Stimulated activated effector memory CD8-positive, alpha-beta T cell treated with anti-CD3 and anti-CD28 coated beads, Interleukin-12 subunit alpha, Interleukin-12 subunit beta, amount 100 ng/mL, for 72 hours (primary cell): ENCODE measurements at regions not wholly inside any gene's neighbourhood (a gene's known extent, or its start where the extent isn't known, plus 50 kb on each side); places are given as distances from the start of the nearest gene placed in this dataset.
"Not testable (repeated sequence)": the region's sequence is repeated elsewhere in the genome, so short reads cannot be mapped to it uniquely, and the experiment has no call there.

Experiments used
- ATAC-seq: fragments of 150-1000 bp; cut with Tn5 transposase; 2 replicates; pipeline ENCODE4 v1.10.0; 2021
- DNase-seq, 2 donors: peaks; one replicate each; pipeline ENCODE4 v3.0.0; 2021 to 2022; ENCODE audit warnings: low spot score in 2 of 2
- H3K27ac Mint-ChIP-seq: one replicate; pipeline ENCODE4 v1.8.0; 2022; ENCODE audit warnings: mild to moderate bottlenecking, mixed read lengths
- H3K36me3 Mint-ChIP-seq: one replicate; pipeline ENCODE4 v1.8.0; 2022; ENCODE audit warnings: mild to moderate bottlenecking, mixed read lengths
- H3K4me1 Mint-ChIP-seq: one replicate; pipeline ENCODE4 v1.8.0; 2022; ENCODE audit warnings: mixed read lengths
- H3K4me3 Mint-ChIP-seq: one replicate; pipeline ENCODE4 v1.8.0; 2022; ENCODE audit warnings: mild to moderate bottlenecking, mixed read lengths
- H3K9me3 Mint-ChIP-seq: one replicate; pipeline ENCODE4 v1.8.0; 2022; ENCODE audit warnings: mixed read lengths

GRCh38 chr6:114707081-114707620 lies 364.3 kb upstream of the HS3ST5 start:
- DNase-seq (no peak), ATAC-seq (no peak)
- H3K4me3 Mint-ChIP-seq, result no peak overlapping the region
- H3K36me3 Mint-ChIP-seq, result no peaks in the 10 kb centered on the region
- H3K27ac Mint-ChIP-seq, result no peak overlapping the region
- H3K9me3 Mint-ChIP-seq, result no peaks in the 10 kb centered on the region
- no peaks in the 10 kb centered on the region for H3K4me1 Mint-ChIP-seq

GRCh38 chr6:114690625-114691024 lies 347.8 kb upstream of the HS3ST5 start:
- Mint-ChIP-seq H3K4me1 (no peaks in the 10 kb centered on the region), H3K9me3 (peaks cover 6% of the 10 kb centered on the region), H3K36me3 (no peaks in the 10 kb centered on the region), H3K4me3 (no peak overlapping the region), H3K27ac (no peak overlapping the region)
- ATAC-seq (no peak), DNase-seq (no peak)

GRCh38 chr6:114659513-114659912 lies 316.7 kb upstream of the HS3ST5 start:
- Mint-ChIP-seq H3K4me1 (no peaks in the 10 kb centered on the region), H3K36me3 (no peaks in the 10 kb centered on the region), H3K27ac (no peak overlapping the region), H3K4me3 (no peak overlapping the region), H3K9me3 (peaks cover 21% of the 10 kb centered on the region)
- DNase-seq (no peak), ATAC-seq (no peak)

GRCh38 chr6:114651611-114652010 lies 308.8 kb upstream of the HS3ST5 start:
- Mint-ChIP-seq H3K9me3 (peaks cover 9% of the 10 kb centered on the region), H3K36me3 (no peaks in the 10 kb centered on the region), H3K27ac (no peak overlapping the region), H3K4me1 (no peaks in the 10 kb centered on the region), H3K4me3 (no peak overlapping the region)
- no peak for ATAC-seq
- no peak for DNase-seq

DNA sequence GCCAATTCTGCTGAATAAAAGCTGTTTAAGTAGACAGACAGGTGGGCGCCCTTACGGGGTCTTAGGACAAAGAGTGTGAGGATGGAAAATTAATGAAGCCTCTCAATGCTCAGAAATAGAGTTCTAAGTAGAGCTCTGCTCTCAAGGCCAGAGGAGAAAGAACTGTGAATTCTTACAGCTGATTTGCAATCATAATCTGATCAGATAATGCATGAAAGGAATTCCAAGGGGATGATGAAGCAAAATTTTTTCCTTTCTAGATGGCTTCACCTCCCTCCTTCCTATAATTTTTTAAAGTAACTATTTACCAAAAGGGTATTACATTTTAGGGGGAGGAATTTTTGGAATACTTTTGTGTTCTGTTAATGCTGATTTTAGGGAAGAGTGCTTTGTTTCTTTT lies 308.1 kb upstream of the HS3ST5 start:
- ATAC-seq (no peak), DNase-seq (no peak)
- Mint-ChIP-seq H3K27ac (no peak overlapping the region), H3K36me3 (no peaks in the 10 kb centered on the region), H3K4me3 (no peak overlapping the region), H3K4me1 (no peaks in the 10 kb centered on the region), H3K9me3 (peaks cover 11% of the 10 kb centered on the region)

- H3K36me3 Mint-ChIP-seq, result no peaks in the 10 kb centered on the region
- H3K4me1 Mint-ChIP-seq, result no peaks in the 10 kb centered on the region
- no peak overlapping the region for H3K27ac Mint-ChIP-seq
- DNase-seq (no peak), ATAC-seq (no peak)
- peaks cover 11% of the 10 kb centered on the region for H3K9me3 Mint-ChIP-seq
- no peak overlapping the region for H3K4me3 Mint-ChIP-seq
Observed at GRCh38 chr6:114649298-114649697, 306.5 kb upstream of the HS3ST5 start.

GRCh38 chr6:114648847-114649246 lies 306.0 kb upstream of the HS3ST5 start:
- H3K4me3 Mint-ChIP-seq, result no peak overlapping the region
- no peak overlapping the region for H3K27ac Mint-ChIP-seq
- DNase-seq, result no peak
- H3K4me1 Mint-ChIP-seq, result no peaks in the 10 kb centered on the region
- H3K36me3 Mint-ChIP-seq, result no peaks in the 10 kb centered on the region
- ATAC-seq, result no peak
- peaks cover 11% of the 10 kb centered on the region for H3K9me3 Mint-ChIP-seq

GRCh38 chr6:114638341-114638740 lies 295.5 kb upstream of the HS3ST5 start:
- H3K4me3 Mint-ChIP-seq, result no peak overlapping the region
- DNase-seq (no peak), ATAC-seq (no peak)
- H3K27ac Mint-ChIP-seq, result no peak overlapping the region
- no peaks in the 10 kb centered on the region for H3K36me3 Mint-ChIP-seq
- H3K4me1 Mint-ChIP-seq, result no peaks in the 10 kb centered on the region
- peaks cover 5% of the 10 kb centered on the region for H3K9me3 Mint-ChIP-seq

DNA sequence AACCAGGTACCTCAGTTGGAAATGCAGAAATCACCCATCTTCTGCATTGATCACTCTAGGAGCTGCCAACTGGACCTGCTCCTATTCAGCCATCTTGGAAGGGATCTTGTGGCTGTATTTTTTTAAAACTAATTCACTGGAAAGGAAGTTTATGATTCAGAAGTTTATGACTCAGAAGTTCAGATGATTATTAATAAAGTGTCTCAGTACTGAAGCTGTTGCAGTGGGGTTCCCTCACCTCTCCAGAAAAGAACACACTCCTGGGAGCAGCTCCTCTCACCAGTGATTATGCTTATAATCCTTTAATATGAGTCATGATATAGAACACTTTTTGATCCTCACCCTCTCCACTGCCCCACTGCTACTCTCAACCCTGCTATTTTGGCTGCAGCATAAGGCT lies 291.2 kb upstream of the HS3ST5 start:
- ATAC-seq (no peak), DNase-seq (no peak)
- Mint-ChIP-seq H3K9me3 (peaks cover 10% of the 10 kb centered on the region), H3K27ac (no peak overlapping the region), H3K36me3 (no peaks in the 10 kb centered on the region), H3K4me1 (no peaks in the 10 kb centered on the region), H3K4me3 (no peak overlapping the region)

- H3K4me1 Mint-ChIP-seq, ATAC-seq, H3K27ac Mint-ChIP-seq, H3K36me3 Mint-ChIP-seq, H3K4me3 Mint-ChIP-seq, DNase-seq: not testable (repeated sequence)
- H3K9me3 Mint-ChIP-seq, result peaks cover 11% of the 10 kb centered on the region
Observed at GRCh38 chr6:114626226-114626625, 283.4 kb upstream of the HS3ST5 start.

- no peak for ATAC-seq
- Mint-ChIP-seq H3K27ac (no peak overlapping the region), H3K36me3 (no peaks in the 10 kb centered on the region), H3K9me3 (peaks cover 12% of the 10 kb centered on the region), H3K4me3 (no peak overlapping the region), H3K4me1 (no peaks in the 10 kb centered on the region)
- no peak for DNase-seq
Observed at GRCh38 chr6:114619621-114620200, 276.9 kb upstream of the HS3ST5 start.

DNA sequence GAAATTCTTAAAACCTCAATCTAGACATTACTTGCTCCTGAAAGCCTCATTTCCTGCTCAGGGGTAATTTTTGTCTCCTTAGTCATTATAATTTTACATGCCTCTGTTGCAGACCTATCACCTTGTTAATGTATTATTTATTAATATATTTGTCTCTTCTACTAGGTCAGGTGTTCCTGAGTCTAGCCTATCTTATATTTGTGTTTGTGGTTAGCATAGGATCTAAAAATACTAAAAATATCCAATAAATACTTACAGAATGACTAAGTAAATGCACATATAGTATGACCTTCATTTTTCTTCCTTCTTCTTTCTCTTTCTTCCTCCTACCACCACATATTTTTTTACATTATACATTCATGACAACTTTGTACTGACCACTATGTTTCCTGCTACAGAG lies 268.9 kb upstream of the HS3ST5 start:
- Mint-ChIP-seq H3K27ac (no peak overlapping the region), H3K4me1 (no peaks in the 10 kb centered on the region), H3K4me3 (no peak overlapping the region), H3K36me3 (no peaks in the 10 kb centered on the region), H3K9me3 (peaks cover 13% of the 10 kb centered on the region)
- no peak for DNase-seq
- ATAC-seq, result no peak

DNA sequence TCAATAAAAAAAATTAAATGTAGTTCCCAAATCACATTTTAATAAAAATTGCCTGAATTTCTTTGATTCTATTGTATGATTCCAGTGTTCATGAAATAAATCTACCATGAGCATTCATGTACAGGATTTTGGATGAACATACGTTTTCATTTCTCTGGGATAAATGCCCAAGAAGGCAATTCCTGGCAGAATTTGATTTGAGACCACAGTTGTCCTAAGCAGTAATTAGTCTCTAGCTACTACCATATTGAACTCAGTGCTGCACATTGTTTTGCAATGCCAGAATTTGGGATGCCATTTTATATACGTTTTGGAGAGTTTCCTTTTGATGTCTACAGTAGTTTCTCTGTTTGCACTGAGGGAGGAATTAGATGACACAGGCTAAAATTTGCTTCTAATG lies 265.3 kb upstream of the HS3ST5 start:
- peaks cover 13% of the 10 kb centered on the region for H3K9me3 Mint-ChIP-seq

DNA sequence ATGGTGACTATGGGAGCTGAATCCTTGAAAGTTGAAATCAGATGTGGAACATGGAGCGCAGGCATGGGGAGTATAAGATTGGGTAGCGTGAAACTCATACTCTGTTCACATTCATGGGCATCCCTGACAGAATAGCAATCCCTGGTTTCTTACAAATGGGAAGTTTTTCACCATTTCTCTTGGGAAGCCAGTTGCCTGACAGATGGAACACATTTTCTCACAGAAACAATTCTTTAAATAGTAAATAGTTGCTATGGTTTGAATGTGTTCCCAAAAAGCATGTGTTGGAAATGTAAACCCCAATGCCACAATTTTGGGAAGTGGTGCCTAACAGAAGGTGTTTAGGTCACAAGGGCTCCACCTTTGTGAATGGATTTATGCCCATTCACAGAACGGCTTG lies 262.8 kb upstream of the HS3ST5 start:
- Mint-ChIP-seq H3K9me3 (peaks cover 12% of the 10 kb centered on the region), H3K36me3 (no peaks in the 10 kb centered on the region), H3K4me1 (no peaks in the 10 kb centered on the region), H3K27ac (no peak overlapping the region), H3K4me3 (no peak overlapping the region)
- ATAC-seq, result no peak
- DNase-seq, result no peak

More for the DNA sequence above, 265.3 kb upstream of the HS3ST5 start:
- no peak overlapping the region for H3K27ac Mint-ChIP-seq
- H3K4me3 Mint-ChIP-seq, result no peak overlapping the region
- no peaks in the 10 kb centered on the region for H3K4me1 Mint-ChIP-seq
- DNase-seq (no peak), ATAC-seq (no peak)
- no peaks in the 10 kb centered on the region for H3K36me3 Mint-ChIP-seq

DNA sequence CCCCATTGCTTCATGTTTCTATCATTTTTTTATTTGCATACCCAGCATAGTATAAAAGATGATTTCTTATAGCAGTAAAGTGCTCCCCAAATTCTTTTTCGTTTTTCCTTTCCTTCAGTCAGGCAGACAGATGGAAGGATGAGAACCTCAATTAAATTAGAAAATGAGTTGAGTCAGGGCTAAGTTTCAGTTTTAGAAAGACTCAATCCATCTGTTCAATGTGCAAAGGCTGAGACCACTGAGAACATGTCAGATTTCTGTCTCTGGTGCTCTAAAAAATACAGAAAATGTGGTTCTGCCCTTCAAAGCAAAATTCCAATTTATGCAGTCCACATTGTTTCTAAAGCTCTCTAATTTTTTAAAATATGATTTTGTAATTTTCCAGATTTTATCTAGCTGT lies 257.6 kb upstream of the HS3ST5 start:
- ATAC-seq (no peak), DNase-seq (no peak)
- Mint-ChIP-seq H3K4me3 (no peak overlapping the region), H3K27ac (no peak overlapping the region), H3K9me3 (peaks cover 17% of the 10 kb centered on the region), H3K4me1 (no peaks in the 10 kb centered on the region), H3K36me3 (no peaks in the 10 kb centered on the region)

GRCh38 chr6:114595591-114595990 lies 252.8 kb upstream of the HS3ST5 start:
- Mint-ChIP-seq H3K27ac (no peak overlapping the region), H3K9me3 (peaks cover 16% of the 10 kb centered on the region), H3K4me3 (no peak overlapping the region), H3K36me3 (no peaks in the 10 kb centered on the region), H3K4me1 (no peaks in the 10 kb centered on the region)
- DNase-seq (no peak), ATAC-seq (no peak)

GRCh38 chr6:114595186-114595585 lies 252.4 kb upstream of the HS3ST5 start:
- H3K9me3 Mint-ChIP-seq, result peaks cover 17% of the 10 kb centered on the region
- no peaks in the 10 kb centered on the region for H3K36me3 Mint-ChIP-seq
- ATAC-seq (no peak), DNase-seq (no peak)
- H3K4me1 Mint-ChIP-seq, result no peaks in the 10 kb centered on the region
- no peak overlapping the region for H3K27ac Mint-ChIP-seq
- no peak overlapping the region for H3K4me3 Mint-ChIP-seq
